ENCODE measurements at regions not wholly inside any gene's neighbourhood (a gene's known extent, or its start where the extent isn't known, plus 50 kb on each side); places are given as distances from the start of the nearest gene placed in this dataset.
A peak's percentile ranks its signal among the peaks of the same experiment; 100 is the strongest.

DNA sequence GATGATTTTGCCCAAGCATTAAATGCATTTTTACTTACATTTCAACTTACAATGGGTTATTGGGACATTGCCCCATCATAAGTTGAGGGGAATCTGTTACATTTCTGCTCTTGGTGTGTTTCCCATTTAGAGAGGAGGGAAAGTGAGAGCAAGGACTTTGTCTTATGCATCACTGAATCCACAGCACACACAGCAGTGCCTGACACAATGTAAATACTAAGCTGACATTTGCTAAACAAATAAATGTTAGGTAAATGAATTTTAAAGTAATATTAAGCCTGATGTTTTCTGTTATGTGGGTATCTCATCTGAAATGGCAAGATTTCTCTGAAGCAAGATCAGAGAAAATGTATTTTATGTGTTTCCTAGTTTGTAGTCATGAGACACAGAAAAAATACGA is 143.6 kb upstream of the STXBP5 start:
- peaks cover 5% of the 10 kb centered on the region for H3K4me1 ChIP-seq (ENCODE audit: control insufficient read depth, insufficient read depth, low read length)
- no peak overlapping the region for H3K27ac ChIP-seq (ENCODE audit: low read depth, low read length)
- H3K27me3 ChIP-seq (ENCODE audit: control insufficient read depth, insufficient read depth, low read length), result no peaks in the 10 kb centered on the region
- no peaks in the 10 kb centered on the region for H3K36me3 ChIP-seq (ENCODE audit: control insufficient read depth, insufficient read depth, low read length)
- H3K4me3 ChIP-seq (ENCODE audit: low read depth, low read length), result no peak overlapping the region
- no peaks in the 10 kb centered on the region for H3K9me3 ChIP-seq (ENCODE audit: control insufficient read depth, insufficient read depth, low read length)
- H3K9ac ChIP-seq (ENCODE audit: low read depth, low read length), result no peak overlapping the region

DNA sequence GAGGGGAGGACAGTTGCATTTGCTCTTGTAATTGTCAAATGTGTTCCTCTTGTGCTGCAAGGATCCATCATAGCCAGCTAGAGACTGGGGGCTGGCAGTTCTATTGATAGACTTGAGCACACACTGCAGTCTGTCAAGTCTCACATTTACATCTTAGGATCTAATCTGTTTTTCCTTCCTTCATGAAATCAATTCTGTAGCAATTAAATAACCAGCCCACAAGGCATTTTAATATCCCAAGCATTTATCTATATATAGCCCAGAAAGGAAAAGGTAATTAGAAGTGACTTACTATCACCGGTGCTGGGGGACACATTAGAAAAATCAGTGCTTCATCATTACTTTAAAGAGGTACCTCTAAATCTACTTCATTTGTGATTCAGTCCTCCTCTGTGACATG is 143.0 kb upstream of the STXBP5 start:
- no peak overlapping the region for H3K27ac ChIP-seq (ENCODE audit: low read depth, low read length)
- H3K9me3 ChIP-seq (ENCODE audit: control insufficient read depth, insufficient read depth, low read length), result no peaks in the 10 kb centered on the region
- no peak overlapping the region for H3K9ac ChIP-seq (ENCODE audit: low read depth, low read length)
- no peaks in the 10 kb centered on the region for H3K27me3 ChIP-seq (ENCODE audit: control insufficient read depth, insufficient read depth, low read length)
- no peaks in the 10 kb centered on the region for H3K36me3 ChIP-seq (ENCODE audit: control insufficient read depth, insufficient read depth, low read length)
- H3K4me3 ChIP-seq (ENCODE audit: low read depth, low read length), result no peak overlapping the region
- no peaks in the 10 kb centered on the region for H3K4me1 ChIP-seq (ENCODE audit: control insufficient read depth, insufficient read depth, low read length)

DNA sequence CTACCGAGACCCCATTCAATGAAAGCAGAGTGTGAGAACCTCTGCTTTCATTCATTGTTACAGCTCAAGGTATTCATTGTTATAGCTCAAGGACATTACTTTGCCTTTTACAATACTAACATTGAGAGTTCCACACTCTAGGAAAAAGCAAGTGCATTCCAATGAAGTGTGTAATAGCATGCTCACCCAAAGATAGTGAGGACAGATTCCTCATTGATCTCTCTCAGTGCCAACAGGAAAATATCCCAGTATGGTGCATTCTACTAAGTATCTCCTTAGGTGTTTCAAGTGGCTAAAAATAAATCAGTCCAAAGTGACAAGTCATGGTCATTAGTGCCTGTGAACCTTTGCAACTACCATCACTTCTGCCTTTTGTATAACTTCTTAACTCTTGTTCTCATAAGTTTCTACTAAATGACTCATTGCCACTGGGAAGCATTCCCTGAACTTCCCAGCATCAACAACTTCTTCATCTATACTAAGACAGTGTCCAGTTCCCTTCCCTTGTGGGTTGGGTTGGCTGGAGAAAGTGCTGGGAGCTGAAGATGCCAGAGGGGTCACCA is 140.7 kb upstream of the STXBP5 start:
- peak overlapping the region; percentile 54 for H3K27ac ChIP-seq (ENCODE audit: low read depth, low read length)
- H3K4me3 ChIP-seq (ENCODE audit: low read depth, low read length), result no peak overlapping the region
- H3K9me3 ChIP-seq (ENCODE audit: control insufficient read depth, insufficient read depth, low read length), result no peaks in the 10 kb centered on the region
- H3K9ac ChIP-seq (ENCODE audit: low read depth, low read length), result no peak overlapping the region
- no peaks in the 10 kb centered on the region for H3K4me1 ChIP-seq (ENCODE audit: control insufficient read depth, insufficient read depth, low read length)
- H3K27me3 ChIP-seq (ENCODE audit: control insufficient read depth, insufficient read depth, low read length), result no peaks in the 10 kb centered on the region
- no peaks in the 10 kb centered on the region for H3K36me3 ChIP-seq (ENCODE audit: control insufficient read depth, insufficient read depth, low read length)

DNA sequence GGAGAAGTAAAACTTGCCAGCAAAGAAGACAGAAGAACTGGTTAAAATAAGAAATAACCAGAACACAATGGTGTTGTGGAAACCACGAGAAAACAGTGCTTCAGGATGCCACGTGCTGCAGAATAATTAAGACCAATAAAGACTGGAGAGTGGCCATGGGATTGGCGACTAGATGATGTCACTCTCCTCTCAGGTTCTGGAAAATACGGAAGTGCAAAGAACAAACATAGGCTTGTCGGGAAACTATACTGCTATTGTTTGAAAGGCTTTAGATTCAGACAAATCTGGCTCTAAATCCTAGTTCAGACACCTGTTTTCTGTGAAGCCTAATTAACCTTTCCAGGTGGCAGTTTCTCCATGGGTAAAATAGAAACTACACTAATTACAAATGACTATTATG is 138.4 kb upstream of the STXBP5 start:
- Histone ChIP-seq H3K27me3 (ENCODE audit: control insufficient read depth, insufficient read depth, low read length) (no peaks in the 10 kb centered on the region), H3K4me1 (ENCODE audit: control insufficient read depth, insufficient read depth, low read length) (no peaks in the 10 kb centered on the region), H3K9me3 (ENCODE audit: control insufficient read depth, insufficient read depth, low read length) (peaks cover 7% of the 10 kb centered on the region), H3K27ac (ENCODE audit: low read depth, low read length) (no peak overlapping the region), H3K4me3 (ENCODE audit: low read depth, low read length) (no peak overlapping the region), H3K36me3 (ENCODE audit: control insufficient read depth, insufficient read depth, low read length) (no peaks in the 10 kb centered on the region), H3K9ac (ENCODE audit: low read depth, low read length) (no peak overlapping the region)

DNA sequence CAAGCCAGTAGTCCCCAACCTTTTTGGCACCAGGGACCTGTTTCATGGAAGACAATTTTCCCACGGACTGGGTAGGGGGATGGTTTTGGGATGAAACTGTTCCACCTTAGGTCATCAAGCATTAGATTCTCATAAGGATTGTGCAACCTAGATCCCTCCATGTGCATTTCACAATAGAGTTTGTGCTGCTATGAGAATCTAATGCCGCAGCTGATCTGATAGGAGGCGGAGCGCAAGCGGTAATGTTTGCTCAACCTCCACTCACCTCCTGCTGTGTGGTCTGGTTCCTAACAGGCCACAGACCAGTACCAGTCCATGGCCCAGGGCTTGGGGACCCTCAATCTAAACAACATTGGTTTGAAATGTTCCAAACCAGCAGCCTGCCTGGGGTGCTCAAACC is 137.0 kb upstream of the STXBP5 start:
- H3K27ac ChIP-seq (ENCODE audit: low read depth, low read length), result no peak overlapping the region

DNA sequence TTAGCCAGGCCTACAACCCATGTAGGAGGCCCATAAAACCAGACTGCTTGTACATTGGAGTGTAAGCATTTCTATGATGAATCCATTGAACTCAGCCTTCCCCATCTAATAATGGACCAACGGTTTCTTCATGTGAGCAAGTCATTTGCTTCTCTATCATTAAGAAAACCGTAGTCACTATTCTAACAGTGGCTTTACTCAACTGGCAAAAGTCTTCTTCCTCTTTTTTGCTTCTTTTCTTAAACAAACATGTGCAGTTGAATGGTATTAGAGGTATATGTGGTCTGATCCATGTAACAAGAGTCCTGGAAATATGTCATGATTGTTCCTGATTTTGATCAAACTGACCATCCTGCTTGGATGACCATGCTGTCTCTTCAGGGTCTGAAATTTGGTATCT is 132.4 kb upstream of the STXBP5 start:
- no peak overlapping the region for H3K4me3 ChIP-seq (ENCODE audit: low read depth, low read length)
- no peaks in the 10 kb centered on the region for H3K36me3 ChIP-seq (ENCODE audit: control insufficient read depth, insufficient read depth, low read length)
- H3K9me3 ChIP-seq (ENCODE audit: control insufficient read depth, insufficient read depth, low read length), result peaks cover 7% of the 10 kb centered on the region
- H3K9ac ChIP-seq (ENCODE audit: low read depth, low read length), result no peak overlapping the region
- H3K4me1 ChIP-seq (ENCODE audit: control insufficient read depth, insufficient read depth, low read length), result no peaks in the 10 kb centered on the region
- H3K27ac ChIP-seq (ENCODE audit: low read depth, low read length), result no peak overlapping the region
- H3K27me3 ChIP-seq (ENCODE audit: control insufficient read depth, insufficient read depth, low read length), result no peaks in the 10 kb centered on the region

More for the DNA sequence above, 137.0 kb upstream of the STXBP5 start:
- Histone ChIP-seq H3K4me1 (ENCODE audit: control insufficient read depth, insufficient read depth, low read length) (no peaks in the 10 kb centered on the region), H3K36me3 (ENCODE audit: control insufficient read depth, insufficient read depth, low read length) (no peaks in the 10 kb centered on the region), H3K4me3 (ENCODE audit: low read depth, low read length) (no peak overlapping the region), H3K27me3 (ENCODE audit: control insufficient read depth, insufficient read depth, low read length) (no peaks in the 10 kb centered on the region), H3K9ac (ENCODE audit: low read depth, low read length) (no peak overlapping the region), H3K9me3 (ENCODE audit: control insufficient read depth, insufficient read depth, low read length) (peaks cover 7% of the 10 kb centered on the region)

DNA sequence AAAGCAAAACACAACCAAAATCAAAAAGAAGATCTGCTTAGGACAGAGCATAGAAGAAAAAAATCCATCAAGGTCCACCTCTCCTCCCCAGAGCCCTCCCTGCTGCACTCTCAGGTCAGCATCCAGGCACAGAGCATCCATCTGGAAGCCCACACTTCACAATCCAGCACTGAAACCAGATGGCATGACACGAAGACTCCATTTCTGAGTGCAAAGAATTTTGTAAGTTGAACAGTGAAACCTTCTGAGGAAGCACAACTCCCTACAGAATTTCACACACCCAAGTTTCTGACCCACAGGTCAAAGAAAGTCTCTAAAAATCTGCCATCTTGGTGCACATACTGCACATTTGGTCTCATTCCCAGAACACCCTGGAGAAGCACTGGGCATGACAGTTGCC is 128.8 kb upstream of the STXBP5 start:
- Histone ChIP-seq H3K27me3 (ENCODE audit: control insufficient read depth, insufficient read depth, low read length) (no peaks in the 10 kb centered on the region), H3K27ac (ENCODE audit: low read depth, low read length) (no peak overlapping the region), H3K4me1 (ENCODE audit: control insufficient read depth, insufficient read depth, low read length) (no peaks in the 10 kb centered on the region), H3K9me3 (ENCODE audit: control insufficient read depth, insufficient read depth, low read length) (no peaks in the 10 kb centered on the region), H3K9ac (ENCODE audit: low read depth, low read length) (no peak overlapping the region), H3K4me3 (ENCODE audit: low read depth, low read length) (no peak overlapping the region), H3K36me3 (ENCODE audit: control insufficient read depth, insufficient read depth, low read length) (no peaks in the 10 kb centered on the region)

DNA sequence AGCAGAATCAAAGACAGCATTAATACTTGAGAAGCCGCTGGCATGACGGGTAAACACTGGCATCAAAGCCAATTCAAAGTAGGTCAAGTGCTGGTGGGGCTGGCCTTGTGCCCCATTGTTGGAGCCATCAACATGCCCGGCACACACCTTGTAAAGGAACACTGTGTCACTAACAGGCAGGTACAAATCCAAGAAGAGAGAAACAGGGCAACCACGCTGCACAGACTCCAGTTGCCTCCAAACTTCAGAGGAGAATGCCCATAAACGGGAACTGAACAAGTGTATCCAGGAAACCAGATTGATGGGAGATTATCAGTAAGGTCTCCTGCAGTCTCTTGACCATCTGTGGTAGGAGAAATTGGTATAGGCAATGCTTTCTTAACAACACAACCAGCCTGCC is 127.0 kb upstream of the STXBP5 start:
- no peak overlapping the region for H3K27ac ChIP-seq (ENCODE audit: low read depth, low read length)
- no peak overlapping the region for H3K9ac ChIP-seq (ENCODE audit: low read depth, low read length)

DNA sequence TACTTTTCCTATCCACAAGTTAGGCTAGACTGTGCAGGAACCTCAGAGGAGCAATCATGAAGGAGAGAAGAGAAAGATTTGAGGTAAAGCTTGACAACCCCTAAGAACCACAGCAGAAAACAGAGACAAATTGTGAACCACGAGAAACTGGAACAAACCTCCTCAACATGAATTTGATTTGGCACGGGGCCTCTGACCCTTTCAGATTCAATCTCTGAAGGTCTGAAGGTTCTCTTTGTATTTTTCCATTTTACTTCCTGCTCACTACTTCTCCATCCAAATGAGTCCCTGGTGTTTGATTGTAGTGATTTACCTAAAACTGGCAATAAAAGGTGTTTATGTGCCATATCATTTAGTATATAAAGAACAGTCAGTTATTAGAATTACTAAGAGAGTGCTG is 126.1 kb upstream of the STXBP5 start:
- no peak overlapping the region for H3K4me3 ChIP-seq (ENCODE audit: low read depth, low read length)
- H3K9me3 ChIP-seq (ENCODE audit: control insufficient read depth, insufficient read depth, low read length), result no peaks in the 10 kb centered on the region
- H3K4me1 ChIP-seq (ENCODE audit: control insufficient read depth, insufficient read depth, low read length), result no peaks in the 10 kb centered on the region
- no peak overlapping the region for H3K27ac ChIP-seq (ENCODE audit: low read depth, low read length)
- H3K27me3 ChIP-seq (ENCODE audit: control insufficient read depth, insufficient read depth, low read length), result no peaks in the 10 kb centered on the region
- H3K9ac ChIP-seq (ENCODE audit: low read depth, low read length), result no peak overlapping the region
- H3K36me3 ChIP-seq (ENCODE audit: control insufficient read depth, insufficient read depth, low read length), result no peaks in the 10 kb centered on the region

More for the DNA sequence above, 127.0 kb upstream of the STXBP5 start:
- no peak overlapping the region for H3K4me3 ChIP-seq (ENCODE audit: low read depth, low read length)
- H3K27me3 ChIP-seq (ENCODE audit: control insufficient read depth, insufficient read depth, low read length), result no peaks in the 10 kb centered on the region
- no peaks in the 10 kb centered on the region for H3K4me1 ChIP-seq (ENCODE audit: control insufficient read depth, insufficient read depth, low read length)
- H3K9me3 ChIP-seq (ENCODE audit: control insufficient read depth, insufficient read depth, low read length), result no peaks in the 10 kb centered on the region
- no peaks in the 10 kb centered on the region for H3K36me3 ChIP-seq (ENCODE audit: control insufficient read depth, insufficient read depth, low read length)

DNA sequence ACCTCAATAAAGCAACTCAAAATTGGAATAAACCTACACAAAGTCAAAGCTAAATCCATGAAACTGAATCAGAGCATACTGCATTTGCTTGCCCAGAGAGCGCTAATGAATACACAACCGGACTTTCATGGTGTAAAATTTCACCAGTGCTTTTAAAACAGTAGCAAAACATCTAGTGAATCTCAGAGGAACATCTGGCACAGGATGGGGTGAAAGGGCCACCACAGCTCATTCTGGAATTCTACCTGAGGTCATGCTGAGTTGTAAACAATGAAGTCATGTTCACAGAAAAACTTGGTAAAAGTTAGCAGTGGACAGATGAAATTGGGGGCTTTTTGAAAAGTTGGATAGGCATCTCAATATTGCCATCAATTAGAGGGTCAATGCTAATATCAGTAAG is 125.6 kb upstream of the STXBP5 start:
- Histone ChIP-seq H3K36me3 (ENCODE audit: control insufficient read depth, insufficient read depth, low read length) (no peaks in the 10 kb centered on the region), H3K4me1 (ENCODE audit: control insufficient read depth, insufficient read depth, low read length) (no peaks in the 10 kb centered on the region), H3K9me3 (ENCODE audit: control insufficient read depth, insufficient read depth, low read length) (no peaks in the 10 kb centered on the region), H3K27ac (ENCODE audit: low read depth, low read length) (no peak overlapping the region), H3K4me3 (ENCODE audit: low read depth, low read length) (no peak overlapping the region), H3K27me3 (ENCODE audit: control insufficient read depth, insufficient read depth, low read length) (no peaks in the 10 kb centered on the region), H3K9ac (ENCODE audit: low read depth, low read length) (no peak overlapping the region)

DNA sequence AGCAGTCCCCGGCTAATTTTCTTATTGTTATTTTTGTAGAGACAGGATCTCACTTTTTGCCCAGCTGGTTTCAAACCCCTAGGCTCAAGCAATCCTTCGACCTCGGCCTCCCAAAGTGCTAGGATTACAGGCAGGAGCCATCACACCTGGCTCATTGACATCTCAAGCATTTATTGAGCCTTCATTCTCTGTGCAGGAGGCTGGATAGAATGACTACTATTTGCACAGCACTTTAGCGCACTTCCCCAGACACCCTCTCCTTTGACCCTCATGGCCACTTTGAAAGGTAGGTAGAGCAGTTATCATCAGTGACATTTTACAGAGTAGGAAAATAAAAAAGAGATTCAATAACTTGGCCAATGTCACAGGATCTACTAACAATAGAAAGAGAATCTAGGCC is 124.0 kb upstream of the STXBP5 start:
- no peaks in the 10 kb centered on the region for H3K27me3 ChIP-seq (ENCODE audit: control insufficient read depth, insufficient read depth, low read length)
- no peaks in the 10 kb centered on the region for H3K9me3 ChIP-seq (ENCODE audit: control insufficient read depth, insufficient read depth, low read length)
- H3K27ac ChIP-seq (ENCODE audit: low read depth, low read length), result no peak overlapping the region
- H3K9ac ChIP-seq (ENCODE audit: low read depth, low read length), result no peak overlapping the region
- H3K4me3 ChIP-seq (ENCODE audit: low read depth, low read length), result no peak overlapping the region
- no peaks in the 10 kb centered on the region for H3K4me1 ChIP-seq (ENCODE audit: control insufficient read depth, insufficient read depth, low read length)
- H3K36me3 ChIP-seq (ENCODE audit: control insufficient read depth, insufficient read depth, low read length), result no peaks in the 10 kb centered on the region
